Caki2 (cell line): ENCODE measurements at regions not wholly inside any gene's neighbourhood (a gene's known extent, or its start where the extent isn't known, plus 50 kb on each side); places are given as distances from the start of the nearest gene placed in this dataset.
"Not testable (repeated sequence)": the region's sequence is repeated elsewhere in the genome, so short reads cannot be mapped to it uniquely, and the experiment has no call there.

Experiments used
- DNase-seq: peaks from one replicate; pipeline ENCODE4 v3.0.0-alpha.2; 2015; ENCODE audit warnings: low read depth
- in situ Hi-C: cut with HindIII; loops from 2 replicates; pipeline ENCODE4 v1.10.0; 2016; ENCODE audit warnings: low sequenced_read_pairs, low pct_unique_long_range_greater_than_20kb, mixed read lengths

DNA sequence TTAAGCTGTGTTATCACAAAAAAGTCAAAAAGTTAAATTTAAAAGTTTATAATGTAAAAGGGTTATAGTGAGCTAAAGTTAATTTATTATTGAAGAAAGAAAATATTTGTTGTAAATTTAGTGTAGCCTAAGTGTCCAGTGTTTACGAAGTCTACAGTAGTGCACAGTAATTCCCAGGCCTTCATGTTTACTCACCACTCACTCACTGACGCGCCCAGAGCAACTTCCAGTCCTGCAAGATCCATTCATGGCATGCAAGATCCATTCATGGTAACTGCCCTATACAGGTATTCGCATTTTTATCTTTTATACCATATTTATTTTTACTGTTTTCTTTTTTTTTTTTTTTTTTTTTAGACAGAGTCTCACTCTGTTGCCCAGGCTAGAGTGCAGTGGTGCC is 69.5 kb downstream of the TPRA1 start:
- no peak for DNase-seq
- in situ Hi-C loops: no loop called here

DNA sequence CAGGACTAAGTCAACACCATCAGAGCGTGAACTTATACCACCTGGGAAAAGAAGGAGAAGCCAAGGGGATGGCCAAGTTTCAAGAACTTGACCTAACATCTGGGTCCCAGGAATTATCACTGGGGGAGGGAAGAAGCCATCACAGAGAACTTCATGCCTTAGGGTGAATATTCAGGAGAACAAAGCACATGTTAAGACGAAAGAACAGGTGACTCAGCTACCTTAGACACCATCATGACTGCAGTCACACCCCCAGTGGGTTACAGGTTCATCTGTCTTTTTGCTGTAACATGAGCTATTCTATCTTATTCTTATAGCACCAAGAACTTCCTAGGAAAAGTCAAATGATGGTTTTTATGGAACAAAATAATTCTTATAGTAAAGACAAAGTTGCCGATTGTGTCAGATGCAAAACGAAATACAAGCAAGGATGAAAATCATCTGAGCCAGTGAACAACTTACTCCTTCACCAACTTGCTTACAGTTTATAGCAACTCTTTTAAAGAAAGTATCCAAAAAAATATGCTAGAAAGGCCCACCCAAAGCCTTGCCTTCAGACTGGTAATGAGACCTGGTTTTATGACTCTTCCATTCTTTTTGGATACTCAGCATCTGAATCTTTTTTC is 72.0 kb downstream of the TPRA1 start:
- in situ Hi-C loops: no loop called here
- no peak for DNase-seq

- DNase-seq: no peak
- in situ Hi-C loops: no loop called here
Observed at GRCh38 chr3:127512256-127512655, 78.3 kb downstream of the TPRA1 start.

- in situ Hi-C loops: no loop called here
- DNase-seq: no peak
Observed at GRCh38 chr3:127501177-127501576, 89.4 kb downstream of the TPRA1 start.

- in situ Hi-C loops: no loop called here
- DNase-seq: no peak
Observed at GRCh38 chr3:127497676-127498075, 92.9 kb downstream of the TPRA1 start.

DNA sequence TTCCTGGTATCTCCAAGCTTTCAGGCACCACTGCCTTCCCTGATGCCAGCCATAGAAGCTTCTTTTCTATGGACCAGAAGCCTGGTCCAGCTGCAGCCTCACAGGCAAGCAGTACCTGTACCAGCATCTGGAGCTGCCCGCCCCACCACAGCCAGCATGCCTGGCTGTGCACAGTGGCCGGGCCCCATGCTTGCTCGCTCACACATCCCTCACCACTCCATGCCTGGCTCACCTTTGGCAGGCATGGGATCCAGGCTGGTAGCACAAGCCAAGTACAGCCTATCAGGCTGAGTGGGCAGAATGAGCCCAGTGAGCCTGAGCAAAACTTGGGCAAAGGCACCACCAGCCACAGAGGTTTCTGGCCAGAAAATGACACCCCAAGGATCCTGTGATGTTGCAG is 93.4 kb downstream of the TPRA1 start:
- no peak for DNase-seq
- in situ Hi-C loops: no loop called here

GRCh38 chr3:127495821-127496655 is 94.5 kb downstream of the TPRA1 start:
- DNase-seq: no peak
- in situ Hi-C loops: no loop called here

DNA sequence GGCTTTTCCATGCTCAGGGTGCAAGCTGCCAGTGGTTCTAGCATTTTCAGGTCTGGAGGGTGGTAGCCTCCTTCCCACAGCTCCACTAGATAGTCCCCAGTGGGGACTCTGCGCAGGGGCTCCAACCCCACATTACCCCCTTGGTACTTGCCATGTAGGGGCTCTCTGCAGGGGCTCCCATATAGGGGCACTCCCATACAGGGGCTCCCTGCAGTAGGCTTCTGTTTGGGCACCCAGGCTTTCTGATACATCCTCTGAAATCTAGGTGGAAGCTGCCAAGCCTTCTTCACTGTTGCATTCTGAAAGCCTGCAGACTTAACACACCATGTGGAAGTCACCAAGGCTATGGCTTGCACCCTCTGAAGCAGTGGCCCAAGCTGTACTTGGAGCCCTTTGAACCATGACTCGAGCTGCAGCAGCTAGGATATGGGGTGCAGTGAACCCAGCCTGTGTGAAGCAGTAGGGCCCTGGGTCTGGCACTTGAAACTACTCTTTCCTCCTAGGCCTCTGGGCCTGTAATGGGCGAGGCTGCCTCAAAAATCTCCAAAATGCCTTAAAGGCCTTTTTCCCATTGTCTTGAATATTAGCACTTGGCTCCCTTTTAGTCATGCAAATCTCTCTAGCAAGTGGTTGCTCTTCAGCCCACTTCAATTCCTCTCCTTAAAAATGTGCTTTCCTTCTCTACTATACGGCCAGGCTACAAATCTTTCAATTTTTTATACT is 96.4 kb downstream of the TPRA1 start:
- DNase-seq: no peak
- in situ Hi-C loops: no loop called here

DNA sequence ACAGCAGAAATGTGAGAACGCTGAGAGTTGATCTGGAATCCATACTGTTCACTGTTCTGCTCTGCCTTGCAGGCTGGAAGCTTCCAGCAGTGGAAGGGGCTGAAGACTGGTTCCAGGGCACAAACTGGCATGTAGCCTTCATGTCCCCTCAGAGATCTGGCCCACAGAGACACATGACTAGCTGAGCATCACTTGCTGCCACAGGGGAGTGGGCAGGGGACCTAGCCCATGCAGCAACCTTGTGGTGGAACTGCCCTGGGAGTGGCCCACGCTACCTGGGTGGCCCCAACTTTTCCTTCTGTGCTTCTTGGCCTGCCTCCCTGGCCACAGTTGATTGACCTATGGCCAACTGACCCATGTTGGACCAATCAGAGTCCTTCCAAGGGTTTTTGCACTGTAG is 98.1 kb downstream of the TPRA1 start:
- in situ Hi-C loops: no loop called here
- DNase-seq: no peak

GRCh38 chr3:127491909-127492308 is 98.6 kb downstream of the TPRA1 start:
- no peak for DNase-seq
- in situ Hi-C loops: no loop called here

DNA sequence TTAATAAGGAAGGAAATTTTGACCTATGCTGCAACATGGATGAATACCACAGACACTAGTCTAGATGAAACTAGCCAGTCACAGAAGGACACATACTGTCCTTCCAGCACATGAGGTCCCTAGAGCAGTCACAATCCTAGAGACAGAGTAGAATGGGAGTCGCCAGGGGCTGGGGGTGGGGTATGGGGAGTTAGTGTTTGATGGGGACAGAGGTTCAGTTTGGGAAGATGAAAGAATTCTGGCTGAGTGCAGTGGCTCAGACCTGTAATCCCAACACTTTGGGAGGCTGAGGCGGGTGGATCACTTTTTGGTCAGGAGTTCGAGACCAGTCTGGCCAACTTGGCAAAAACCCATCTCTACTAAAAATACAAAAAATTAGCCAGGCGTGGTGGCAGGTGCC is 99.2 kb downstream of the TPRA1 start:
- DNase-seq: no peak
- in situ Hi-C loops: no loop called here

DNA sequence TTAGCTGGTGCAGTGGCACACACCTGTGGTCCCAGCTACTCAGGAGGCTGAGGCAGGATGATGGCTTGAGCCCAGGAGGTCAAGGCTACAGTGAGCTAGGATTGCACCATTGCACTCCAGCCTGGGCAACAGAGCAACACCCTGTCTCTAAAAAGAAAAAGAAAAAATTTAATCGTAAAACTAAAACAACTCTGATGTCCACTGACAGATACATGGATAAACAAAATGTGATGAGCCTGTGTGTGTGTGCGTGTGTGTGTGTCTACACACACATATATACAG is 99.6 kb downstream of the TPRA1 start:
- in situ Hi-C loops, DNase-seq: not testable (repeated sequence)

- no peak for DNase-seq
- in situ Hi-C loops: no loop called here
Observed at GRCh38 chr3:127490271-127491023, 100.1 kb downstream of the TPRA1 start.

GRCh38 chr3:127489357-127489756 is 101.2 kb downstream of the TPRA1 start:
- no peak for DNase-seq
- in situ Hi-C loops: no loop called here

- no peak for DNase-seq
- in situ Hi-C loops: no loop called here
Observed at GRCh38 chr3:127488740-127489139, 101.8 kb downstream of the TPRA1 start.

- no peak for DNase-seq
- in situ Hi-C loops: no loop called here
Observed at GRCh38 chr3:127488141-127488672, 102.3 kb downstream of the TPRA1 start.

- in situ Hi-C loops: no loop called here
- DNase-seq: no peak
Observed at GRCh38 chr3:127487196-127487595, 103.3 kb downstream of the TPRA1 start.

DNA sequence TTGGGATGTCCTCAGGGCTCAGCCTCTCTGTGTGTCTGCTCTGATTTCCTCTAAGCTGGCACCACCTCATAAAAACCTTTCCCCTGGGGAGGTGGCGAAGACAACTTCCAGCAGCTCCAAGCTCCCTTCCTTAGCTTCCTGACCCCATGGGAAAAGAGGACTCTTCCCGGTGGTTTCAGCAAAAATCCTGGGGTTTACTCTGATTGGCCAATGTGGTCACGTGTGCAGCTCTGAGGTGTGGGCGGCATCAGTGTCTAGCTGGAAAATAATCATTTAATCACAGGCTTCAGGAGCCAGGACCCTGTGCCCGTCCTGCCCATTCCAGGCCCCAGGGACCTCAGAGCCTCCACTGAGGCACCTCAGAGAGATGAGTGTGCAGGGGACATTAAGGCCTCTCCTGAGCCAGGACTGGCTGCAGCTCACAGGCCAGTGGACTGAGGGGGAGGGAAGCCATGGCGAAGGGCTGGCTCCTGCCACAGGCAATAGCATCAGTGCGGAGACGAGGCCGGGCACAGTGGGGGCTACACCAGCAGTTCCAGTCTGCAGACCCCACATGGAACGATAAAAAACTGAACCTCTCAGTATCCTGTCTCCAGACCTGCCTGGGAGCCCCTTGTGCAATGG is 104.1 kb downstream of the TPRA1 start:
- in situ Hi-C loops: no loop called here
- no peak for DNase-seq
